ENCODE measurements at regions not wholly inside any gene's neighbourhood (a gene's known extent, or its start where the extent isn't known, plus 50 kb on each side); places are given as distances from the start of the nearest gene placed in this dataset.

- no peak for TF ChIP-seq POLR2A (IDR thresholded peaks at IDR 0.05)
- no peak for TF ChIP-seq CTCF (IDR thresholded peaks at IDR 0.05)
Observed at GRCh38 chr12:93115646-93116045, 186.6 kb upstream of the EEA1 start.

All from Peyer's patch (tissue), 4 donors.